H1 (cell line): ENCODE measurements at regions not wholly inside any gene's neighbourhood (a gene's known extent, or its start where the extent isn't known, plus 50 kb on each side); places are given as distances from the start of the nearest gene placed in this dataset.
A peak's percentile ranks its signal among the peaks of the same experiment; 100 is the strongest.

Experiments
- CTCF ChIA-PET: fragments of 300-600 bp; sonication (Branson Sonifier 250); formaldehyde crosslinking; loops from one replicate; lab custom pipeline; 2021; ENCODE audit not compliant: partially characterized antibody; lab: Charles Lee
- POLR2A ChIA-PET: fragments of 300-600 bp; sonication (Branson Sonifier 250); formaldehyde crosslinking; loops from one replicate; lab custom pipeline; 2021; ENCODE audit warnings: inconsistent platforms; ENCODE audit not compliant: partially characterized antibody; lab: Charles Lee
- DNase-seq, 2 experiments: peaks; one replicate each; pipeline versions ENCODE4 v3.0.0 to v3.0.0-alpha.2; 2010 to 2022; ENCODE audit warnings: low spot score in 2 of 2, low read depth in 1 of 2, mixed read lengths in 1 of 2
- FAIRE-seq: peaks from 2 replicates; lab custom pipeline; 2011; peaks lifted over from hg19 to GRCh38; lab: Jason Lieb, UNC
- H2AFZ ChIP-seq: 2 replicates; pipeline ENCODE4 v1.8.1; 2012; ENCODE audit warnings: low read length, inconsistent platforms
- H2AK5ac ChIP-seq: 2 replicates; pipeline ENCODE4 v1.6.1; 2013; ENCODE audit warnings: low read depth, low read length
- H2BK120ac ChIP-seq: replicated peaks from 2 replicates; pipeline ENCODE3; 2013; ENCODE audit warnings: low read depth, low read length, inconsistent platforms
- H2BK12ac ChIP-seq: 2 replicates; pipeline ENCODE4 v1.6.1; 2013; ENCODE audit warnings: low read depth, low read length
- H2BK15ac ChIP-seq: 2 replicates; pipeline ENCODE4 v1.6.1; 2013; ENCODE audit warnings: low read length
- H2BK20ac ChIP-seq: 2 replicates; pipeline ENCODE4 v1.6.1; 2013; ENCODE audit warnings: low read length
- H2BK5ac ChIP-seq: 2 replicates; pipeline ENCODE4 v1.6.1; 2013; ENCODE audit warnings: low read depth, low read length
- H3K14ac ChIP-seq: 2 replicates; pipeline ENCODE4 v1.6.1; 2013; ENCODE audit warnings: inconsistent platforms; ENCODE audit not compliant: insufficient read length
- H3K18ac ChIP-seq: 2 replicates; pipeline ENCODE4 v1.6.1; 2013; ENCODE audit warnings: low read length; ENCODE audit errors: extremely low read depth
- H3K23ac ChIP-seq: 2 replicates; pipeline ENCODE4 v1.6.1; 2013; ENCODE audit warnings: inconsistent platforms; ENCODE audit not compliant: insufficient read length
- H3K23me2 ChIP-seq: 2 replicates; pipeline ENCODE4 v1.6.1; 2013; ENCODE audit warnings: low read depth, low read length
- H3K27ac ChIP-seq: 2 replicates; pipeline ENCODE4 v1.6.1; 2011; ENCODE audit warnings: low read depth, low read length, inconsistent platforms
- H3K27me3 ChIP-seq, 4 experiments: replicated peaks in 1 of 4; 1 replicate in 1 of 4; 2 replicates in 3 of 4; pipeline versions ENCODE4 v1.6.1 to v1.8.1; 2011 to 2013; ENCODE audit warnings: low read length in 3 of 4, mild to moderate bottlenecking in 3 of 4, inconsistent platforms in 2 of 4, mixed read lengths in 2 of 4, moderate library complexity in 1 of 4; ENCODE audit not compliant: control insufficient read depth in 3 of 4, insufficient read depth in 3 of 4; ENCODE audit errors: extremely low read depth in 1 of 4
- H3K36me3 ChIP-seq, 4 experiments: 2 replicates each; pipeline versions ENCODE4 v1.6.1 to v1.8.1; 2011 to 2013; ENCODE audit warnings: mild to moderate bottlenecking in 4 of 4, low read length in 3 of 4, moderate library complexity in 2 of 4, control low read depth in 1 of 4, inconsistent platforms in 1 of 4; ENCODE audit not compliant: insufficient read depth in 4 of 4, control insufficient read depth in 2 of 4
- H3K4ac ChIP-seq: replicated peaks from 2 replicates; pipeline ENCODE3; 2013; ENCODE audit warnings: low read length, low read depth, mixed read lengths, inconsistent platforms; ENCODE audit not compliant: insufficient read length
- H3K4me1 ChIP-seq, 4 experiments: replicated peaks in 1 of 4; 1 replicate in 1 of 4; 2 replicates in 3 of 4; pipeline versions ENCODE4 v1.6.1 to v1.8.1; 2011 to 2013; ENCODE audit warnings: low read length in 3 of 4, inconsistent platforms in 2 of 4, mixed read lengths in 1 of 4; ENCODE audit not compliant: insufficient read depth in 4 of 4, control insufficient read depth in 3 of 4
- H3K4me2 ChIP-seq, 2 experiments: 2 replicates each; pipeline versions ENCODE4 v1.6.1 to v1.8.1; 2011 to 2013; ENCODE audit warnings: low read depth in 2 of 2, low read length in 2 of 2, control low read depth in 1 of 2, inconsistent platforms in 1 of 2, mild to moderate bottlenecking in 1 of 2; ENCODE audit not compliant: insufficient read depth in 1 of 2
- H3K4me3 ChIP-seq, 4 experiments: fragments of 200-600, 300-600 bp in 1 of 4; sonication (generic), shearing (Covaris generic), sonication (Bioruptor Twin) in 1 of 4; 2 replicates each; pipeline versions ENCODE4 v1.5.1 to v1.8.1; 2011 to 2016; ENCODE audit warnings: low read length in 4 of 4, low read depth in 3 of 4, control low read depth in 2 of 4, inconsistent platforms in 2 of 4, mild to moderate bottlenecking in 2 of 4, mixed read lengths in 1 of 4, moderate library complexity in 1 of 4; ENCODE audit not compliant: insufficient read depth in 2 of 4; ENCODE audit errors: extremely low read depth in 1 of 4
- H3K56ac ChIP-seq: replicated peaks from 2 replicates; pipeline ENCODE3; 2013; ENCODE audit warnings: low read depth, mild to moderate bottlenecking, mixed read lengths, low read length, inconsistent platforms; ENCODE audit not compliant: insufficient read length
- H3K79me1 ChIP-seq: 2 replicates; pipeline ENCODE4 v1.6.1; 2013; ENCODE audit warnings: low read depth, low read length, control low read depth
- H3K79me2 ChIP-seq, 2 experiments: 2 replicates each; pipeline versions ENCODE4 v1.6.1 to v1.8.1; 2012 to 2013; ENCODE audit warnings: low read length in 2 of 2, mild to moderate bottlenecking in 2 of 2, inconsistent platforms in 1 of 2; ENCODE audit not compliant: insufficient read depth in 2 of 2, control insufficient read depth in 1 of 2
- H3K9ac ChIP-seq, 4 experiments: replicated peaks in 1 of 4; 1 replicate in 1 of 4; 2 replicates in 3 of 4; pipeline versions ENCODE4 v1.6.1 to v1.8.1; 2011 to 2013; ENCODE audit warnings: low read depth in 3 of 4, low read length in 3 of 4, control low read depth in 2 of 4, mild to moderate bottlenecking in 2 of 4, moderate library complexity in 2 of 4, inconsistent platforms in 1 of 4; ENCODE audit errors: extremely low read depth in 1 of 4
- H3K9me3 ChIP-seq, 2 experiments: 2 replicates each; pipeline versions ENCODE4 v1.6.1 to v1.8.1; 2012 to 2013; ENCODE audit warnings: mild to moderate bottlenecking in 2 of 2, moderate library complexity in 2 of 2, control low read depth in 1 of 2, inconsistent platforms in 1 of 2, low read depth in 1 of 2, low read length in 1 of 2, mixed read lengths in 1 of 2; ENCODE audit not compliant: insufficient read depth in 2 of 2
- H4K20me1 ChIP-seq, 2 experiments: replicated peaks in 1 of 2; 2 replicates each; pipeline versions ENCODE3 to v1.8.1; 2011 to 2013; ENCODE audit warnings: inconsistent platforms in 2 of 2, low read length in 2 of 2, mild to moderate bottlenecking in 1 of 2; ENCODE audit not compliant: insufficient read depth in 2 of 2, control insufficient read depth in 1 of 2
- H4K5ac ChIP-seq: 2 replicates; pipeline ENCODE4 v1.6.1; 2013; ENCODE audit warnings: low read length, low read depth, mixed read lengths, inconsistent platforms; ENCODE audit not compliant: insufficient read length
- H4K8ac ChIP-seq: 2 replicates; pipeline ENCODE4 v1.8.0; 2013; ENCODE audit warnings: mild to moderate bottlenecking, moderate library complexity, low read length, inconsistent platforms; ENCODE audit not compliant: insufficient read depth; ENCODE audit errors: extremely low read depth
- H4K91ac ChIP-seq: replicated peaks from 2 replicates; pipeline ENCODE3; 2013; ENCODE audit warnings: low read length, mixed read lengths, inconsistent platforms; ENCODE audit not compliant: insufficient read length
- BRCA1 ChIP-seq: IDR thresholded peaks from 2 replicates; pipeline ENCODE4 v1.6.1; 2012; ENCODE audit warnings: low read depth, low read length, improper control_type of control experiment
- EGR1 ChIP-seq: IDR thresholded peaks from 2 replicates; pipeline ENCODE4 v1.6.1; 2011; ENCODE audit warnings: low read depth, low read length, borderline replicate concordance
- FOSL1 ChIP-seq: IDR thresholded peaks from 2 replicates; pipeline ENCODE4 v1.6.1; 2011; ENCODE audit warnings: mild to moderate bottlenecking, low read depth, low read length, moderate library complexity; ENCODE audit not compliant: insufficient read depth
- MAFK ChIP-seq: IDR thresholded peaks from 2 replicates; pipeline ENCODE4 v1.6.1; 2012; ENCODE audit warnings: low read depth, mild to moderate bottlenecking, improper control_type of control experiment, low read length
- PHF8 ChIP-seq: fragments of 200-600 bp; sonication (generic); conservative IDR thresholded peaks from 2 replicates; pipeline ENCODE4 v1.7.1; 2012; ENCODE audit warnings: low read depth, mild to moderate bottlenecking, inconsistent platforms, low read length, moderate library complexity
- POLR2AphosphoS5 ChIP-seq: IDR thresholded peaks from 2 replicates; pipeline ENCODE4 v1.6.1; 2011; ENCODE audit warnings: low read depth, low read length
- RNF2 ChIP-seq: fragments of 200-900, 300-1000 bp; sonication (generic); IDR thresholded peaks from 2 replicates; pipeline ENCODE4 v1.7.1; 2016; ENCODE audit warnings: borderline replicate concordance, low read depth, mild to moderate bottlenecking, antibody characterized with exemption, low read length; ENCODE audit not compliant: poor library complexity, severe bottlenecking; ENCODE audit errors: missing control alignments
- RXRA ChIP-seq: IDR thresholded peaks from 2 replicates; pipeline ENCODE4 v1.6.1; 2011; ENCODE audit warnings: low read depth, mild to moderate bottlenecking, low read length, moderate library complexity; ENCODE audit not compliant: insufficient read depth
- SIN3A ChIP-seq, 2 experiments: IDR thresholded peaks in 1 of 2; conservative IDR thresholded peaks in 1 of 2; 2 replicates each; pipeline ENCODE4 v1.6.1; 2011 to 2012; ENCODE audit warnings: low read length in 2 of 2, improper control_type of control experiment in 1 of 2, low read depth in 1 of 2, mild to moderate bottlenecking in 1 of 2
- SP4 ChIP-seq: IDR thresholded peaks from 2 replicates; pipeline ENCODE4 v1.6.1; 2012; ENCODE audit warnings: low read length, inconsistent platforms
- TEAD4 ChIP-seq: IDR thresholded peaks from 2 replicates; pipeline ENCODE4 v1.6.1; 2012; ENCODE audit warnings: low read depth, low read length, inconsistent platforms, mixed read lengths
- YY1 ChIP-seq: IDR thresholded peaks from 2 replicates; pipeline ENCODE4 v1.6.1; 2011; ENCODE audit warnings: low read depth, mild to moderate bottlenecking, low read length
- ZNF274 ChIP-seq: IDR thresholded peaks from 2 replicates; pipeline ENCODE4 v1.7.0; 2012; ENCODE audit warnings: low read length, borderline replicate concordance; ENCODE audit errors: extremely low read depth
- WGBS, 2 experiments: shearing (Covaris generic) in 1 of 2; methylation state at CpG; one replicate each; pipeline versions ENCODE4 v1.1.6 to v1.1.7; 2013 to 2015; ENCODE audit warnings: low lambda C conversion rate in 2 of 2, mixed read lengths in 2 of 2, inconsistent platforms in 1 of 2, low coverage in 1 of 2, missing lambda C conversion rate in 1 of 2; ENCODE audit not compliant: insufficient replicate concordance in 2 of 2, insufficient coverage in 1 of 2, insufficient read length in 1 of 2; ENCODE audit errors: extremely low coverage in 1 of 2, missing lambda C conversion rate in 1 of 2; 5-methylcytosine and 5-hydroxymethylcytosine counted together

GRCh38 chr2:220134756-220135534 lies 507.5 kb downstream of the SLC4A3 start:
- no peak overlapping the region for H3K18ac ChIP-seq
- H3K23ac ChIP-seq: no peak overlapping the region
- no peaks in the 10 kb centered on the region for H4K20me1 ChIP-seq
- no peak overlapping the region for H3K4me2 ChIP-seq
- no peak overlapping the region for H3K4me3 ChIP-seq
- no peak overlapping the region for H4K91ac ChIP-seq
- ChIA-PET POLR2A (no interaction called here), CTCF (no interaction called here)
- H3K14ac ChIP-seq: no peak overlapping the region
- H3K4ac ChIP-seq: no peak overlapping the region
- no peak overlapping the region for H2BK20ac ChIP-seq
- no peak overlapping the region for H2AK5ac ChIP-seq
- no peaks in the 10 kb centered on the region for H3K4me1 ChIP-seq
- H2BK120ac ChIP-seq: no peak overlapping the region
- peaks cover 0 to 7% of the 10 kb centered on the region in 2 experiments; a peak in 3 of 4 replicates for H3K9me3 ChIP-seq
- FAIRE-seq: no peak
- H2AFZ ChIP-seq: no peak overlapping the region
- H4K8ac ChIP-seq: no peak overlapping the region
- H4K5ac ChIP-seq: no peak overlapping the region
- no peak overlapping the region for H2BK5ac ChIP-seq
- H3K56ac ChIP-seq: no peak overlapping the region
- no peaks in the 10 kb centered on the region for H3K27me3 ChIP-seq
- H3K79me1 ChIP-seq: no peaks in the 10 kb centered on the region
- WGBS, 2 experiments: 89% methylated on average over 6 of the region's 6 CpGs; no CpG with 5 or more reads in 1 of the 2 experiments
- no peak overlapping the region for H2BK12ac ChIP-seq
- H2BK15ac ChIP-seq: no peak overlapping the region
- no peak overlapping the region for H3K9ac ChIP-seq
- H3K23me2 ChIP-seq: no peaks in the 10 kb centered on the region
- no peaks in the 10 kb centered on the region for H3K79me2 ChIP-seq
- peak in 1 of 2 experiments; percentile 10 for DNase-seq
- H3K36me3 ChIP-seq: no peaks in the 10 kb centered on the region
- TF ChIP-seq EGR1 (no peak), TEAD4 (no peak), RXRA (no peak), RNF2 (no peak), SP4 (no peak), MAFK (no peak), SIN3A (conservative IDR thresholded peaks at IDR 0.05 in 1 of 2, IDR thresholded peaks at IDR 0.05 in 1 of 2; ENCODE audit: low read depth in 1 of 2, low read length in 2 of 2) (no peak), ZNF274 (no peak), BRCA1 (no peak), PHF8 (no peak), FOSL1 (no peak), POLR2AphosphoS5 (no peak), YY1 (no peak)
- H3K27ac ChIP-seq: no peak overlapping the region
